Central memory CD4-positive, alpha-beta T cell (primary cell): ENCODE measurements at regions not wholly inside any gene's neighbourhood (a gene's known extent, or its start where the extent isn't known, plus 50 kb on each side); places are given as distances from the start of the nearest gene placed in this dataset.

ENCODE experiments used
- DNase-seq: peaks from one replicate; pipeline ENCODE4 v3.0.0; 2022

GRCh38 chr19:46911456-46911855 is 50.7 kb downstream of the ARHGAP35 start:
- DNase-seq: no peak

- DNase-seq: no peak
Measured at GRCh38 chr19:46913198-46913851, 52.5 kb downstream of the ARHGAP35 start.

- DNase-seq: peak; percentile 20
Measured at GRCh38 chr19:46913852-46914430, 53.1 kb downstream of the ARHGAP35 start.

GRCh38 chr19:46915386-46915785 is 54.6 kb downstream of the ARHGAP35 start:
- no peak for DNase-seq

- DNase-seq: no peak
Measured at GRCh38 chr19:46917002-46917401, 56.2 kb downstream of the ARHGAP35 start.

- no peak for DNase-seq
Measured at GRCh38 chr19:46919324-46919723, 58.5 kb downstream of the ARHGAP35 start.

GRCh38 chr19:46920362-46920761 is 59.6 kb downstream of the ARHGAP35 start:
- DNase-seq: no peak

GRCh38 chr19:46921071-46921470 is 60.3 kb downstream of the ARHGAP35 start:
- DNase-seq: no peak

GRCh38 chr19:46922465-46922864 is 61.7 kb downstream of the ARHGAP35 start:
- no peak for DNase-seq

GRCh38 chr19:46924874-46925547 is 64.2 kb downstream of the ARHGAP35 start:
- no peak for DNase-seq

GRCh38 chr19:46925548-46925950 is 64.8 kb downstream of the ARHGAP35 start:
- no peak for DNase-seq

- no peak for DNase-seq
Measured at GRCh38 chr19:46926170-46927071, 65.6 kb downstream of the ARHGAP35 start.

- DNase-seq: no peak
Measured at GRCh38 chr19:46927106-46927505, 66.3 kb downstream of the ARHGAP35 start.

GRCh38 chr19:46927893-46928292 is 67.1 kb downstream of the ARHGAP35 start:
- no peak for DNase-seq

- no peak for DNase-seq
Measured at GRCh38 chr19:46928951-46929350, 68.2 kb downstream of the ARHGAP35 start.

- DNase-seq: no peak
Measured at GRCh38 chr19:46931202-46931601, 70.4 kb downstream of the ARHGAP35 start.

- no peak for DNase-seq
Measured at GRCh38 chr19:46932346-46932745, 71.5 kb downstream of the ARHGAP35 start.

GRCh38 chr19:46935066-46935663 is 74.4 kb downstream of the ARHGAP35 start:
- peak; percentile 49 for DNase-seq

GRCh38 chr19:46943150-46943946 is 76.3 kb upstream of the NPAS1 start:
- DNase-seq: no peak

GRCh38 chr19:46944123-46944748 is 75.4 kb upstream of the NPAS1 start:
- no peak for DNase-seq

- no peak for DNase-seq
Measured at GRCh38 chr19:46944918-46945628, 74.6 kb upstream of the NPAS1 start.
